Activated T-helper 2 cell treated with anti-CD3 and anti-CD28 coated beads, Interferon-gamma antibody, Interleukin-2, Interleukin-4, amounts not matched to agents 10 μg/mL and 5 μg/mL and 100 μg/mL, durations not matched to agents 14 hours and 24 hours and 36 hours (primary cell): ENCODE measurements at regions not wholly inside any gene's neighbourhood (a gene's known extent, or its start where the extent isn't known, plus 50 kb on each side); places are given as distances from the start of the nearest gene placed in this dataset.
"Not testable (repeated sequence)": the region's sequence is repeated elsewhere in the genome, so short reads cannot be mapped to it uniquely, and the experiment has no call there.

Source experiments
- DNase-seq: peaks from one replicate; pipeline ENCODE4 v3.0.0; 2021; ENCODE audit warnings: low spot score
- H3K27ac Mint-ChIP-seq: one replicate; pipeline ENCODE4 v1.8.0; 2021; ENCODE audit warnings: mixed read lengths
- H3K27me3 Mint-ChIP-seq: one replicate; pipeline ENCODE4 v1.8.0; 2021; ENCODE audit warnings: low read depth, mixed read lengths
- H3K36me3 Mint-ChIP-seq: one replicate; pipeline ENCODE4 v1.8.0; 2021; ENCODE audit warnings: low read depth, mixed read lengths
- H3K4me1 Mint-ChIP-seq: one replicate; pipeline ENCODE4 v1.8.0; 2021; ENCODE audit warnings: low read depth, mixed read lengths
- H3K4me3 Mint-ChIP-seq: one replicate; pipeline ENCODE4 v1.8.0; 2021; ENCODE audit warnings: low read depth, mild to moderate bottlenecking, moderate library complexity, mixed read lengths
- H3K9me3 Mint-ChIP-seq: one replicate; pipeline ENCODE4 v1.8.0; 2021; ENCODE audit warnings: mixed read lengths
- intact Hi-C: fragments of 100-400 bp; cut with micrococcal nuclease; formaldehyde crosslinking; loops from one replicate; pipeline ENCODE4 v1.15.1; 2023

GRCh38 chr9:104993291-104993963 lies 65.5 kb upstream of the ABCA1 start:
- H3K27me3 Mint-ChIP-seq: peaks cover 59% of the 10 kb centered on the region
- no peak overlapping the region for H3K4me3 Mint-ChIP-seq
- no peaks in the 10 kb centered on the region for H3K9me3 Mint-ChIP-seq
- H3K36me3 Mint-ChIP-seq: no peaks in the 10 kb centered on the region
- DNase-seq: no peak
- peaks cover 19% of the 10 kb centered on the region for H3K4me1 Mint-ChIP-seq
- intact Hi-C loops: loop anchor here (10.0 kb wide), 3 partner anchors 69 to 251 kb away; partner anchors contain the start of genes ABCA1, NIPSNAP3B and SLC44A1
- H3K27ac Mint-ChIP-seq: no peak overlapping the region

GRCh38 chr9:104997536-104997935 lies 69.6 kb upstream of the ABCA1 start:
- Mint-ChIP-seq H3K4me3 (no peak overlapping the region), H3K27me3 (peaks cover 44% of the 10 kb centered on the region), H3K4me1 (peaks cover 3% of the 10 kb centered on the region), H3K9me3 (no peaks in the 10 kb centered on the region), H3K36me3 (no peaks in the 10 kb centered on the region), H3K27ac (no peak overlapping the region)
- DNase-seq: no peak
- intact Hi-C loops: loop anchor here (10.0 kb wide), 3 partner anchors 73 to 247 kb away; partner anchors contain the start of genes ABCA1, NIPSNAP3B and SLC44A1

GRCh38 chr9:104999136-104999535 lies 71.2 kb upstream of the ABCA1 start:
- H3K4me3 Mint-ChIP-seq: no peak overlapping the region
- H3K4me1 Mint-ChIP-seq: no peaks in the 10 kb centered on the region
- no peak for DNase-seq
- H3K36me3 Mint-ChIP-seq: no peaks in the 10 kb centered on the region
- intact Hi-C loops: loop anchor here (10.0 kb wide), 3 partner anchors 74 to 246 kb away; partner anchors contain the start of genes ABCA1, NIPSNAP3B and SLC44A1
- H3K27ac Mint-ChIP-seq: no peak overlapping the region
- H3K27me3 Mint-ChIP-seq: peaks cover 30% of the 10 kb centered on the region
- H3K9me3 Mint-ChIP-seq: no peaks in the 10 kb centered on the region

- intact Hi-C loops, H3K4me3 Mint-ChIP-seq, H3K36me3 Mint-ChIP-seq, DNase-seq, H3K27ac Mint-ChIP-seq, H3K4me1 Mint-ChIP-seq, H3K9me3 Mint-ChIP-seq: not testable (repeated sequence)
- H3K27me3 Mint-ChIP-seq: peaks cover 23% of the 10 kb centered on the region
Observed at GRCh38 chr9:105000529-105000928, 72.6 kb upstream of the ABCA1 start.

GRCh38 chr9:105004466-105005090 lies 76.6 kb upstream of the ABCA1 start:
- Mint-ChIP-seq H3K4me1 (no peaks in the 10 kb centered on the region), H3K27ac (no peak overlapping the region), H3K36me3 (no peaks in the 10 kb centered on the region), H3K9me3 (no peaks in the 10 kb centered on the region), H3K27me3 (peaks cover 8% of the 10 kb centered on the region), H3K4me3 (no peak overlapping the region)
- intact Hi-C loops: no loop called here
- no peak for DNase-seq

- Mint-ChIP-seq H3K4me3 (no peak overlapping the region), H3K9me3 (no peaks in the 10 kb centered on the region), H3K36me3 (no peaks in the 10 kb centered on the region), H3K4me1 (no peaks in the 10 kb centered on the region), H3K27ac (no peak overlapping the region), H3K27me3 (peaks cover 7% of the 10 kb centered on the region)
- no peak for DNase-seq
- intact Hi-C loops: no loop called here
Observed at GRCh38 chr9:105005186-105005585, 77.2 kb upstream of the ABCA1 start.

GRCh38 chr9:105006514-105006913 lies 78.6 kb upstream of the ABCA1 start:
- intact Hi-C loops: no loop called here
- DNase-seq: no peak
- Mint-ChIP-seq H3K27ac (no peak overlapping the region), H3K27me3 (peaks cover 16% of the 10 kb centered on the region), H3K9me3 (no peaks in the 10 kb centered on the region), H3K4me3 (no peak overlapping the region), H3K4me1 (no peaks in the 10 kb centered on the region), H3K36me3 (no peaks in the 10 kb centered on the region)

- Mint-ChIP-seq H3K4me1 (no peaks in the 10 kb centered on the region), H3K27me3 (peaks cover 18% of the 10 kb centered on the region), H3K4me3 (no peak overlapping the region), H3K27ac (no peak overlapping the region), H3K9me3 (no peaks in the 10 kb centered on the region), H3K36me3 (no peaks in the 10 kb centered on the region)
- intact Hi-C loops: no loop called here
- DNase-seq: no peak
Observed at GRCh38 chr9:105007143-105007542, 79.2 kb upstream of the ABCA1 start.

GRCh38 chr9:105010089-105010488 lies 82.1 kb upstream of the ABCA1 start:
- H3K27ac Mint-ChIP-seq, DNase-seq, intact Hi-C loops, H3K4me1 Mint-ChIP-seq, H3K9me3 Mint-ChIP-seq, H3K36me3 Mint-ChIP-seq, H3K4me3 Mint-ChIP-seq: not testable (repeated sequence)
- peaks cover 29% of the 10 kb centered on the region for H3K27me3 Mint-ChIP-seq

- Mint-ChIP-seq H3K4me3 (no peak overlapping the region), H3K27me3 (peaks cover 4% of the 10 kb centered on the region), H3K36me3 (no peaks in the 10 kb centered on the region), H3K27ac (no peak overlapping the region), H3K9me3 (no peaks in the 10 kb centered on the region), H3K4me1 (no peaks in the 10 kb centered on the region)
- no peak for DNase-seq
- intact Hi-C loops: no loop called here
Observed at GRCh38 chr9:105021917-105022316, 94.0 kb upstream of the ABCA1 start.

- H3K9me3 Mint-ChIP-seq, H3K27me3 Mint-ChIP-seq, intact Hi-C loops, DNase-seq, H3K4me3 Mint-ChIP-seq, H3K27ac Mint-ChIP-seq, H3K4me1 Mint-ChIP-seq, H3K36me3 Mint-ChIP-seq: not testable (repeated sequence)
Observed at GRCh38 chr9:105022545-105022944, 94.6 kb upstream of the ABCA1 start.

- no peak overlapping the region for H3K27ac Mint-ChIP-seq
- no peaks in the 10 kb centered on the region for H3K4me1 Mint-ChIP-seq
- H3K4me3 Mint-ChIP-seq: no peak overlapping the region
- no peaks in the 10 kb centered on the region for H3K36me3 Mint-ChIP-seq
- H3K27me3 Mint-ChIP-seq: peaks cover 4% of the 10 kb centered on the region
- no peaks in the 10 kb centered on the region for H3K9me3 Mint-ChIP-seq
- DNase-seq: no peak
- intact Hi-C loops: no loop called here
Observed at GRCh38 chr9:105023788-105024187, 95.8 kb upstream of the ABCA1 start.

- Mint-ChIP-seq H3K4me1 (no peaks in the 10 kb centered on the region), H3K36me3 (no peaks in the 10 kb centered on the region), H3K27me3 (peaks cover 4% of the 10 kb centered on the region), H3K27ac (no peak overlapping the region), H3K4me3 (no peak overlapping the region), H3K9me3 (no peaks in the 10 kb centered on the region)
- intact Hi-C loops: no loop called here
- no peak for DNase-seq
Observed at GRCh38 chr9:105024529-105024928, 96.6 kb upstream of the ABCA1 start.
